Nephron progenitor cell (in vitro differentiated cells): ENCODE measurements at regions not wholly inside any gene's neighbourhood (a gene's known extent, or its start where the extent isn't known, plus 50 kb on each side); places are given as distances from the start of the nearest gene placed in this dataset.

ENCODE experiments used
- DNase-seq: peaks from one replicate; pipeline ENCODE4 v3.0.0; 2021
- H3K27ac Mint-ChIP-seq: 2 replicates; pipeline ENCODE4 v1.8.0; 2021; ENCODE audit warnings: mild to moderate bottlenecking, moderate library complexity, mixed read lengths
- H3K27me3 Mint-ChIP-seq: 2 replicates; pipeline ENCODE4 v1.8.0; 2021; ENCODE audit warnings: mild to moderate bottlenecking, low read depth, mixed read lengths; ENCODE audit not compliant: poor library complexity
- H3K36me3 Mint-ChIP-seq: 2 replicates; pipeline ENCODE4 v1.8.0; 2021; ENCODE audit warnings: low read depth, mixed read lengths
- H3K4me1 Mint-ChIP-seq: 2 replicates; pipeline ENCODE4 v1.8.0; 2021; ENCODE audit warnings: mixed read lengths
- H3K4me3 Mint-ChIP-seq: 2 replicates; pipeline ENCODE4 v1.8.0; 2021; ENCODE audit warnings: mild to moderate bottlenecking, moderate library complexity, mixed read lengths
- H3K9me3 Mint-ChIP-seq: 2 replicates; pipeline ENCODE4 v1.8.0; 2021; ENCODE audit warnings: mild to moderate bottlenecking, moderate library complexity, mixed read lengths
- CTCF ChIP-seq: fragments of 200-600 bp; sonication (generic); IDR thresholded peaks from 2 replicates; pipeline ENCODE4 v1.5.0; 2021; ENCODE audit warnings: antibody characterized with exemption

GRCh38 chr13:79658333-79658975, 177.5 kb downstream of the NDFIP2 start:
- Mint-ChIP-seq H3K27ac (no peak overlapping the region), H3K9me3 (no peaks in the 10 kb centered on the region), H3K27me3 (peaks cover 3% of the 10 kb centered on the region), H3K4me3 (no peak overlapping the region), H3K4me1 (peaks cover 17% of the 10 kb centered on the region), H3K36me3 (no peaks in the 10 kb centered on the region)
- no peak for TF ChIP-seq CTCF
- DNase-seq: no peak

GRCh38 chr13:79655509-79655908, 174.6 kb downstream of the NDFIP2 start:
- H3K4me3 Mint-ChIP-seq: no peak overlapping the region
- H3K9me3 Mint-ChIP-seq: no peaks in the 10 kb centered on the region
- TF ChIP-seq CTCF: no peak

GRCh38 chr13:79654520-79654919, 173.6 kb downstream of the NDFIP2 start:
- H3K27ac Mint-ChIP-seq: peak overlapping the region; percentile 40
- H3K9me3 Mint-ChIP-seq: no peaks in the 10 kb centered on the region
- TF ChIP-seq CTCF: no peak
- no peaks in the 10 kb centered on the region for H3K36me3 Mint-ChIP-seq
- no peak for DNase-seq
- H3K4me3 Mint-ChIP-seq: no peak overlapping the region
- peaks cover 15% of the 10 kb centered on the region for H3K4me1 Mint-ChIP-seq
- no peaks in the 10 kb centered on the region for H3K27me3 Mint-ChIP-seq

More at GRCh38 chr13:79655509-79655908, 174.6 kb downstream of the NDFIP2 start:
- H3K27ac Mint-ChIP-seq: no peak overlapping the region
- DNase-seq: no peak
- peaks cover 17% of the 10 kb centered on the region for H3K4me1 Mint-ChIP-seq
- no peaks in the 10 kb centered on the region for H3K36me3 Mint-ChIP-seq
- H3K27me3 Mint-ChIP-seq: peaks cover 3% of the 10 kb centered on the region

- Mint-ChIP-seq H3K4me1 (peaks cover 2% of the 10 kb centered on the region), H3K27ac (peak overlapping the region; percentile 32), H3K9me3 (no peaks in the 10 kb centered on the region), H3K4me3 (no peak overlapping the region), H3K27me3 (no peaks in the 10 kb centered on the region), H3K36me3 (no peaks in the 10 kb centered on the region)
- no peak for TF ChIP-seq CTCF
- no peak for DNase-seq
Observed at GRCh38 chr13:79650688-79651087, 169.7 kb downstream of the NDFIP2 start.

- TF ChIP-seq CTCF: no peak
- H3K4me3 Mint-ChIP-seq: no peak overlapping the region
- no peak overlapping the region for H3K27ac Mint-ChIP-seq
- H3K27me3 Mint-ChIP-seq: peaks cover 3% of the 10 kb centered on the region
- H3K4me1 Mint-ChIP-seq: peaks cover 6% of the 10 kb centered on the region
- H3K36me3 Mint-ChIP-seq: no peaks in the 10 kb centered on the region
- no peak for DNase-seq
- H3K9me3 Mint-ChIP-seq: no peaks in the 10 kb centered on the region
Observed at GRCh38 chr13:79648191-79648590, 167.2 kb downstream of the NDFIP2 start.

GRCh38 chr13:79647533-79647932, 166.6 kb downstream of the NDFIP2 start:
- Mint-ChIP-seq H3K9me3 (no peaks in the 10 kb centered on the region), H3K4me3 (no peak overlapping the region), H3K36me3 (no peaks in the 10 kb centered on the region), H3K27me3 (peaks cover 3% of the 10 kb centered on the region), H3K4me1 (peaks cover 6% of the 10 kb centered on the region), H3K27ac (no peak overlapping the region)
- no peak for TF ChIP-seq CTCF
- no peak for DNase-seq
